Breast epithelium (tissue), 3 donors: ENCODE measurements at regions not wholly inside any gene's neighbourhood (a gene's known extent, or its start where the extent isn't known, plus 50 kb on each side); places are given as distances from the start of the nearest gene placed in this dataset.

Source experiments
- CTCF ChIP-seq, 3 donors: fragments of 450-650 bp; IDR thresholded peaks; one replicate each; pipeline ENCODE4 v1.5.1; 2016 to 2017; ENCODE audit warnings: antibody characterized with exemption in 3 of 3, mild to moderate bottlenecking in 3 of 3, moderate library complexity in 3 of 3
- POLR2A ChIP-seq: fragments of 450-650 bp; IDR thresholded peaks from one replicate; pipeline ENCODE4 v1.6.1; 2016; ENCODE audit warnings: antibody characterized with exemption, mild to moderate bottlenecking, moderate library complexity

- TF ChIP-seq CTCF (IDR thresholded peaks at IDR 0.05) = no peak
- TF ChIP-seq POLR2A = no peak
Measured at GRCh38 chr1:87714278-87714677, 385.6 kb downstream of the LMO4 start.
